ENCODE measurements at regions not wholly inside any gene's neighbourhood (a gene's known extent, or its start where the extent isn't known, plus 50 kb on each side); places are given as distances from the start of the nearest gene placed in this dataset.

DNA sequence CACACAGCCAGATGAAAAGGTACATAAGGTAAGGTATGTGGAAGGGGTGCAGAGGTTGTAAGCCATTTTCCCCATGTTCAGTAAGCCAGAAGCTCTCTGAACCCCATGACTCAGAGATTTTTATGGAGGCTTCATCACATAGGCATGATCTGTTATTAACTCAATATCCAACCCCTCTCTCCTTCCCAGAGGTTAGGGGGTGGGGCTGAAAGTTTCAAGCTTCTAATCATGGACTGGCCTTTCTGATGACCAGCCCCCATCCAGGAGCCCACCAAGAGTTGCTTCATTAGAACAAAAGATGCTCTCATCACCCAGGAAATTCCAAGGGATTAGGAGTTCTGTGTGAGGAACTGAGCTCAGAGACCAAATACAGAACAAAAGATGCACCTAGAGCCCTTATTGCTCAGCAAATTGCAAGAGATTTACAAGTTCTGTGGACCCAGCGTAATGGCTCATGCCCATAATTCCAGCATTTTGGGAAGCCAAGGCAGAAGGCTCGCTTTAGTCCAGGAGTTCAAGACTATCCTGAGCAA is 103.2 kb upstream of the DAAM1 start:
- ATAC-seq = no peak
- TF ChIP-seq GLIS3 (CRISPR knock-in tag; IDR thresholded peaks at IDR 0.05) (no peak), RARB (CRISPR knock-in tag; IDR thresholded peaks at IDR 0.05) (no peak), ESRRG (CRISPR knock-in tag; IDR thresholded peaks at IDR 0.05) (no peak), ZFP3 (CRISPR knock-in tag; IDR thresholded peaks at IDR 0.05) (no peak), CSDC2 (CRISPR knock-in tag; IDR thresholded peaks at IDR 0.05) (no peak), ARNTL (CRISPR knock-in tag; IDR thresholded peaks at IDR 0.05; ENCODE audit: borderline replicate concordance, low read depth) (no peak), ZNF565 (CRISPR knock-in tag; conservative IDR thresholded peaks at IDR 0.05; ENCODE audit: low read depth) (no peak), ZFP30 (CRISPR knock-in tag; IDR thresholded peaks at IDR 0.05) (no peak), TSHZ2 (CRISPR knock-in tag; IDR thresholded peaks at IDR 0.05) (no peak), TOX (CRISPR knock-in tag; IDR thresholded peaks at IDR 0.05; ENCODE audit: borderline replicate concordance) (no peak), ISL1 (CRISPR knock-in tag; IDR thresholded peaks at IDR 0.05) (no peak), PPARA (CRISPR knock-in tag; IDR thresholded peaks at IDR 0.05; ENCODE audit: borderline replicate concordance) (no peak), ZNF70 (CRISPR knock-in tag; IDR thresholded peaks at IDR 0.05) (no peak), SNAI2 (CRISPR knock-in tag; IDR thresholded peaks at IDR 0.05) (no peak), ZC3H10 (CRISPR knock-in tag; IDR thresholded peaks at IDR 0.05) (no peak), ZNF8 (CRISPR knock-in tag; IDR thresholded peaks at IDR 0.05) (no peak), OSR1 (CRISPR knock-in tag; IDR thresholded peaks at IDR 0.05) (no peak)
- TF ChIP-seq, protein P1, sequence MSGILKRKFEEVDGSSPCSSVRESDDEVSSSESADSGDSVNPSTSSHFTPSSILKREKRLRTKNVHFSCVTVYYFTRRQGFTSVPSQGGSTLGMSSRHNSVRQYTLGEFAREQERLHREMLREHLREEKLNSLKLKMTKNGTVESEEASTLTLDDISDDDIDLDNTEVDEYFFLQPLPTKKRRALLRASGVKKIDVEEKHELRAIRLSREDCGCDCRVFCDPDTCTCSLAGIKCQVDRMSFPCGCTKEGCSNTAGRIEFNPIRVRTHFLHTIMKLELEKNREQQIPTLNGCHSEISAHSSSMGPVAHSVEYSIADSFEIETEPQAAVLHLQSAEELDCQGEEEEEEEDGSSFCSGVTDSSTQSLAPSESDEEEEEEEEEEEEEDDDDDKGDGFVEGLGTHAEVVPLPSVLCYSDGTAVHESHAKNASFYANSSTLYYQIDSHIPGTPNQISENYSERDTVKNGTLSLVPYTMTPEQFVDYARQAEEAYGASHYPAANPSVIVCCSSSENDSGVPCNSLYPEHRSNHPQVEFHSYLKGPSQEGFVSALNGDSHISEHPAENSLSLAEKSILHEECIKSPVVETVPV (CRISPR knock-in tag; IDR thresholded peaks at IDR 0.05) = no peak
- TF ChIP-seq, protein P2, sequence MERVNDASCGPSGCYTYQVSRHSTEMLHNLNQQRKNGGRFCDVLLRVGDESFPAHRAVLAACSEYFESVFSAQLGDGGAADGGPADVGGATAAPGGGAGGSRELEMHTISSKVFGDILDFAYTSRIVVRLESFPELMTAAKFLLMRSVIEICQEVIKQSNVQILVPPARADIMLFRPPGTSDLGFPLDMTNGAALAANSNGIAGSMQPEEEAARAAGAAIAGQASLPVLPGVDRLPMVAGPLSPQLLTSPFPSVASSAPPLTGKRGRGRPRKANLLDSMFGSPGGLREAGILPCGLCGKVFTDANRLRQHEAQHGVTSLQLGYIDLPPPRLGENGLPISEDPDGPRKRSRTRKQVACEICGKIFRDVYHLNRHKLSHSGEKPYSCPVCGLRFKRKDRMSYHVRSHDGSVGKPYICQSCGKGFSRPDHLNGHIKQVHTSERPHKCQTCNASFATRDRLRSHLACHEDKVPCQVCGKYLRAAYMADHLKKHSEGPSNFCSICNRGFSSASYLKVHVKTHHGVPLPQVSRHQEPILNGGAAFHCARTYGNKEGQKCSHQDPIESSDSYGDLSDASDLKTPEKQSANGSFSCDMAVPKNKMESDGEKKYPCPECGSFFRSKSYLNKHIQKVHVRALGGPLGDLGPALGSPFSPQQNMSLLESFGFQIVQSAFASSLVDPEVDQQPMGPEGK (CRISPR knock-in tag; IDR thresholded peaks at IDR 0.05; ENCODE audit: borderline replicate concordance) = no peak

- peak; percentile 79 for ATAC-seq
- no peak for TF ChIP-seq TOX (CRISPR knock-in tag; IDR thresholded peaks at IDR 0.05; ENCODE audit: borderline replicate concordance)
- TF ChIP-seq ZNF565 (CRISPR knock-in tag; conservative IDR thresholded peaks at IDR 0.05; ENCODE audit: low read depth) = no peak
- TF ChIP-seq TSHZ2 (CRISPR knock-in tag; IDR thresholded peaks at IDR 0.05) = peak; percentile 78; the same call in 1 of the 2 replicates
- TF ChIP-seq ISL1 (CRISPR knock-in tag; IDR thresholded peaks at IDR 0.05) = peak; percentile 30; the same call in 1 of the 2 replicates
- TF ChIP-seq ZFP30 (CRISPR knock-in tag; IDR thresholded peaks at IDR 0.05) = no peak
- no peak for TF ChIP-seq PPARA (CRISPR knock-in tag; IDR thresholded peaks at IDR 0.05; ENCODE audit: borderline replicate concordance)
- no peak; the same call in 1 of the 2 replicates for TF ChIP-seq ZFP3 (CRISPR knock-in tag; IDR thresholded peaks at IDR 0.05)
- TF ChIP-seq GLIS3 (CRISPR knock-in tag; IDR thresholded peaks at IDR 0.05) = no peak
- TF ChIP-seq OSR1 (CRISPR knock-in tag; IDR thresholded peaks at IDR 0.05) = no peak
- no peak for TF ChIP-seq ZNF70 (CRISPR knock-in tag; IDR thresholded peaks at IDR 0.05)
- no peak for TF ChIP-seq ESRRG (CRISPR knock-in tag; IDR thresholded peaks at IDR 0.05)
- TF ChIP-seq, protein P3, sequence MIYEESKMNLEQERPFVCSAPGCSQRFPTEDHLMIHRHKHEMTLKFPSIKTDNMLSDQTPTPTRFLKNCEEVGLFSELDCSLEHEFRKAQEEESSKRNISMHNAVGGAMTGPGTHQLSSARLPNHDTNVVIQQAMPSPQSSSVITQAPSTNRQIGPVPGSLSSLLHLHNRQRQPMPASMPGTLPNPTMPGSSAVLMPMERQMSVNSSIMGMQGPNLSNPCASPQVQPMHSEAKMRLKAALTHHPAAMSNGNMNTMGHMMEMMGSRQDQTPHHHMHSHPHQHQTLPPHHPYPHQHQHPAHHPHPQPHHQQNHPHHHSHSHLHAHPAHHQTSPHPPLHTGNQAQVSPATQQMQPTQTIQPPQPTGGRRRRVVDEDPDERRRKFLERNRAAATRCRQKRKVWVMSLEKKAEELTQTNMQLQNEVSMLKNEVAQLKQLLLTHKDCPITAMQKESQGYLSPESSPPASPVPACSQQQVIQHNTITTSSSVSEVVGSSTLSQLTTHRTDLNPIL (CRISPR knock-in tag; IDR thresholded peaks at IDR 0.05; ENCODE audit: low read depth) = no peak
- TF ChIP-seq POU6F1 (CRISPR knock-in tag; IDR thresholded peaks at IDR 0.05; ENCODE audit: borderline replicate concordance, low read depth) = no peak
- no peak for TF ChIP-seq ARNTL (CRISPR knock-in tag; IDR thresholded peaks at IDR 0.05; ENCODE audit: borderline replicate concordance, low read depth)
- TF ChIP-seq TCF4 (CRISPR knock-in tag; IDR thresholded peaks at IDR 0.05; ENCODE audit: borderline replicate concordance) = peak; percentile 88
- TF ChIP-seq RARB (CRISPR knock-in tag; IDR thresholded peaks at IDR 0.05) = no peak
- TF ChIP-seq, protein P1 (CRISPR knock-in tag; IDR thresholded peaks at IDR 0.05) = no peak
Measured at GRCh38 chr14:59086241-59086882, 102.1 kb upstream of the DAAM1 start.
